Adrenal gland (tissue), 5 donors: ENCODE measurements at regions not wholly inside any gene's neighbourhood (a gene's known extent, or its start where the extent isn't known, plus 50 kb on each side); places are given as distances from the start of the nearest gene placed in this dataset.

Experiments
- CTCF ChIP-seq, 6 experiments: fragments of 450-650 bp in 4 of 6; fragments of 200-600 bp in 2 of 6; sonication (generic) in 1 of 6; IDR thresholded peaks; 1 replicate in 5 of 6; 2 replicates in 1 of 6; pipeline versions ENCODE4 v1.5.1 to v1.8.0; 2016 to 2021; ENCODE audit warnings: antibody characterized with exemption in 6 of 6, mild to moderate bottlenecking in 2 of 6, moderate library complexity in 1 of 6
- POLR2A ChIP-seq, 2 donors: fragments of 450-650 bp; IDR thresholded peaks; one replicate each; pipeline ENCODE4 v1.6.1; 2017; ENCODE audit warnings: antibody characterized with exemption in 2 of 2, mild to moderate bottlenecking in 2 of 2, moderate library complexity in 1 of 2
- donor health status: DM: no; HTN: no; CAD: no.

GRCh38 chr5:74432721-74433120 lies 207.8 kb downstream of the ENC1 start:
- no peak for TF ChIP-seq CTCF (IDR thresholded peaks at IDR 0.05)
- TF ChIP-seq POLR2A (IDR thresholded peaks at IDR 0.05), result no peak
